ENCODE measurements at regions not wholly inside any gene's neighbourhood (a gene's known extent, or its start where the extent isn't known, plus 50 kb on each side); places are given as distances from the start of the nearest gene placed in this dataset.
A peak's percentile ranks its signal among the peaks of the same experiment; 100 is the strongest.

GRCh38 chr12:127268213-127268612 is 998.8 kb upstream of the TMEM132C start:
- DNase-seq: no peak

GRCh38 chr12:127268706-127269425 is 998.1 kb upstream of the TMEM132C start:
- no peak for DNase-seq

- DNase-seq: no peak
These were observed 996.8 kb upstream of the TMEM132C start for GRCh38 chr12:127270193-127270592.

- DNase-seq: no peak
These were observed 995.2 kb upstream of the TMEM132C start for GRCh38 chr12:127271776-127272175.

GRCh38 chr12:127272864-127273263 is 994.1 kb upstream of the TMEM132C start:
- no peak for DNase-seq

GRCh38 chr12:127273626-127274025 is 993.3 kb upstream of the TMEM132C start:
- no peak for DNase-seq

- no peak for DNase-seq
These were observed 991.6 kb upstream of the TMEM132C start for GRCh38 chr12:127275416-127275815.

GRCh38 chr12:127277882-127278281 is 989.1 kb upstream of the TMEM132C start:
- DNase-seq: no peak

GRCh38 chr12:127278351-127278750 is 988.6 kb upstream of the TMEM132C start:
- no peak for DNase-seq

GRCh38 chr12:127280393-127281275 is 986.3 kb upstream of the TMEM132C start:
- peak; percentile 63 for DNase-seq

- no peak for DNase-seq
These were observed 984.0 kb upstream of the TMEM132C start for GRCh38 chr12:127282786-127283565.

- no peak for DNase-seq
These were observed 982.9 kb upstream of the TMEM132C start for GRCh38 chr12:127284021-127284420.

GRCh38 chr12:127284870-127285431 is 982.0 kb upstream of the TMEM132C start:
- DNase-seq: no peak

GRCh38 chr12:127286281-127286680 is 980.7 kb upstream of the TMEM132C start:
- DNase-seq: no peak

- no peak for DNase-seq
These were observed 979.7 kb upstream of the TMEM132C start for GRCh38 chr12:127287256-127287655.

- no peak for DNase-seq
These were observed 976.7 kb upstream of the TMEM132C start for GRCh38 chr12:127290251-127290650.

GRCh38 chr12:127292736-127293135 is 974.2 kb upstream of the TMEM132C start:
- no peak for DNase-seq

GRCh38 chr12:127293507-127294310 is 973.3 kb upstream of the TMEM132C start:
- peak; percentile 45 for DNase-seq

- no peak for DNase-seq
These were observed 972.2 kb upstream of the TMEM132C start for GRCh38 chr12:127294651-127295210.

GRCh38 chr12:127295630-127296029 is 971.3 kb upstream of the TMEM132C start:
- DNase-seq: no peak

GRCh38 chr12:127296591-127296990 is 970.4 kb upstream of the TMEM132C start:
- no peak for DNase-seq

GRCh38 chr12:127297327-127297726 is 969.6 kb upstream of the TMEM132C start:
- no peak for DNase-seq

All from activated naive CD4-positive, alpha-beta T cell treated with Interleukin-2 at 50 U/mL for 16 hours (primary cell).